ELF-1 (cell line): ENCODE measurements at regions not wholly inside any gene's neighbourhood (a gene's known extent, or its start where the extent isn't known, plus 50 kb on each side); places are given as distances from the start of the nearest gene placed in this dataset.
"Not testable (repeated sequence)": the region's sequence is repeated elsewhere in the genome, so short reads cannot be mapped to it uniquely, and the experiment has no call there.

Experiments used
- DNase-seq: peaks from one replicate; pipeline ENCODE4 v3.0.0-alpha.2; 2016; ENCODE audit warnings: low read depth, low spot score

- no peak for DNase-seq
Observed at GRCh38 chr11:89545691-89546090, 54.5 kb upstream of the NOX4 start.

DNA sequence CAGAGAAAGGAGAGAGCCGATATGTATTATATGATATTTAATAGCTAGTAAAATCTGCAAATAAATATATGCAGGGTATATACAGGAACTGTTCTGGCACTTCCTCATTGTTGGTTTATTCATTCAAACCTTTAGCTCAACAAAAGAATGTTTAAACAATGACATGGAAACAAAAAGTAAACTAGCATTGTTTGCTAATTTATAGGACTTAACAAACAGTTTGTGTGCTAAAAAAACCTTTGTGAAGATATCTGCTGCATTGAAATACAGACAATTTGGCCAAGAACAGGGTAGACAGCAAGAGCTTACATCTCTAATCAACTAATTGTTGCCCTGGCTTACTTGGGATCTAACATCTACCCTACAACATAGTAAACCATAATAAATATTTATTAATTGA, 64.6 kb upstream of the NOX4 start:
- not testable (repeated sequence) for DNase-seq

DNA sequence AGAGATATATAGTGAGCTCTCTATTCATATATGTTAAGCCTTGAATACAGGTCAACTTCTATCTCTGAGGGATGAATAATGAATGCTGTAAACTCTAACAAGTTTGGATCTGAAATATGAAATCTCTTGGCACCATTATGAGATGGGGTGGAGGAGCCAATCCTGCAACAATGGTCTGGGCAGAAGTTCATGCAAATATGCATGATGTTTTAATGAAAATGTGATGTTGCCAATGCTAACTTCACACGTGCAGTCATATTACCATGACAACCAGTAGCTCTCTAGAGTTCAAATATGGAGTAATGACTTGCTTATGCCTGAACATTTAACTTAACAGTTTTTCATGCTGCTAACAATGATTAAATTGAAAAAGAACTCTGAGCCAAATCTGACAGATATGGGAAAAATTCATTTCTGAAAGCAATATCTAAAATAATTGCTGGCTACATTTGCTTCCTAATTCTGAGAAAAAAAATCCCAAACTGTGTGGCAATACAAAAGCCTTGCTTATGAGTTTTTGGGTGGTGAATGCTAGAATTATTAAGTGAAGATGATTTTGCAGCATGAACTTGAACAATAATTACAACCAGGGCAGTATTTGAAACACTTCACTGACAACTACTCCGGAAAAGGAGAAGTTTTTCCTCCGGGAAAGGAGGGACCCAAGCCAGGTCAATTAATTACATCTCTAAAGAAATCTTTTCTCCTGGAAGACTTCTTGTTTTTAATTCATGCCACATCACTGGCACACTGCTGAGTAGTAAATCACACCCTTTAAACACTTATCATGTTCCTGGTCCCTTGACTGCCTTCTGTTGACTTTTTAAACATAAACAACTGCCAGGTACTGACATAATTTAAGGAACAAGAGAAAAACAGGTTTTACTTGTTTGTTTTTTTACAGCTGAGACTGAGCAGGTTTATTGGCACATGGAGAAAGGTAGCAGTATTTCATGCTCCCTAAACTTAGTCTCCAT, 65.8 kb upstream of the NOX4 start:
- DNase-seq = peak; percentile 29

GRCh38 chr11:89560598-89560997, 69.4 kb upstream of the NOX4 start:
- DNase-seq = not testable (repeated sequence)

GRCh38 chr11:89562731-89563130, 71.6 kb upstream of the NOX4 start:
- not testable (repeated sequence) for DNase-seq

DNA sequence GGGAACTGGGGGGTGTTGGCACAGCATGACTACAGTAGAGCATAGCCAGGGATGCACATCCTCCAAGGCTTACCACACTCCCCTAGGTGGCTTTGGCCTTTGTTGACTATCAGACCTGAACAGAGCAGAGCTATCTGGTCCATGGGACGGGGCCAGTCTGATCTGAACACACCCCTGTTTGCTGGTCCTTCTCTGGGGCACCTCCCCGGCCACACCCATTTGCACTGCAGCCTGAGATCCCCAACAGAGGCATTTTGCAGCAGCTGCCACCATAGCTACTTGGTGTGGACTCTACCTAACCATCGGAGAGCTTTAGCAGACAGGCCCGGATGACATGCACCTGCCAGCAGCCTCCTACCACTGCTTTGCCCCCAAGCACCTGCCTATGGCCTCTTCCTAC, 75.8 kb upstream of the NOX4 start:
- no peak for DNase-seq

- DNase-seq = not testable (repeated sequence)
Observed at GRCh38 chr11:89569387-89569786, 78.2 kb upstream of the NOX4 start.

DNA sequence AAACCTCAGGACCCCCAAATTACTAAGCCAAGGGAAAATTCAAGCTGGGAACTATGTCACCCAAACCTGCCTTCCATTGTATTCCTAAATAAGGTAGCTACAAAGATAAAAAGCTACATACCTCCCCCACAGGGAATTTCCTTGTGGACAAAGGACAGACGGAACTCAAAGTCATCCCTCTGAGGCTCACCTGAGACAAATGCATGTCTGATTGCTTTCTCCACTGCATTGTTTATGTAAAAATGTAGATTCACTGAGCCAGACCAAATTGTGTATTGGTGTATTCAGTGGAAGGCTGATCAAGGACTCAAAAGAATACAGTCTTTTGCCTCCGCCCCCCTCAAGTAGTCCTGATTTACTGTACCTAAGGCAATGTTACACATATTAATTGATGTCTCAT, 80.5 kb upstream of the NOX4 start:
- peak; percentile 47 for DNase-seq

DNA sequence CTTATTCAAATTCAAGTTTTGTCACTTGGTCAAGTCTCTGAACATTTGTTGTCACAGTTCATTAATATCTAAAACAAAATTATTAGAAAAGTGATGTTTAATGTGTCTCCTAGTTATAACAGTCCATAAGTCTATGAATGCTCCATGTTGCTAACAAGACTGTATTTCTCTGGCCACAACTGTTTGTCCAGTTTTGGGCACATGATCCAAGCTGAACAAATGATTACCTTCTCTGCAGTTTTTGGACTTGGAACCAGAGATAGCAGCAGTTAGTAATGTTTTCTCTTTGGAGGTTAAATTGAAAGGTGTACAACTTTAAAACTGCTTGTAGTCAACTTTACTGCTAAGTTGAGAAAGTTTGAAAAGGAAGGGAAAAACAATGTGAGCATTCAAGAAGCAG, 84.7 kb upstream of the NOX4 start:
- DNase-seq = not testable (repeated sequence)

- DNase-seq = not testable (repeated sequence)
Observed at GRCh38 chr11:89577428-89577827, 86.3 kb upstream of the NOX4 start.

DNA sequence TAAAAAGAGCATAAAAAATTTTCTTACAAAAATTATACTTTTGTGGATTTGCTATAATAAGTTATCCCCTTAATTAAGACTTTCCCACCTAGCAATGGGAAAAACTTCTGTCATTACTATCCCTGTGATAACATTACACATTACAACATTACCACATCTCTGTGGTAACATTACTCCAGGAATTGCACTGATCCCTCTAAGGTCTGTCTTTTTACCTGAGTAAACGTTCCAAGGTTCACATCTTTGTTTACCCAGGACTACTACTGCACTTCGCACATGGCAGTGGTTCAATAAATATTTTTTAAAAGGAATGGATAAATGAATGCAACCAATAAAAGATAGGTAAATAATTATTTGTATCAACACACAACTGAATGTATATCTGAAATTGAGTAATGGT, 92.4 kb upstream of the NOX4 start:
- no peak for DNase-seq

GRCh38 chr11:89585046-89585445, 93.9 kb upstream of the NOX4 start:
- DNase-seq = peak; percentile 24

- not testable (repeated sequence) for DNase-seq
Observed at GRCh38 chr11:89585471-89585870, 94.3 kb upstream of the NOX4 start.

- DNase-seq = not testable (repeated sequence)
Observed at GRCh38 chr11:89589413-89589812, 98.2 kb upstream of the NOX4 start.

DNA sequence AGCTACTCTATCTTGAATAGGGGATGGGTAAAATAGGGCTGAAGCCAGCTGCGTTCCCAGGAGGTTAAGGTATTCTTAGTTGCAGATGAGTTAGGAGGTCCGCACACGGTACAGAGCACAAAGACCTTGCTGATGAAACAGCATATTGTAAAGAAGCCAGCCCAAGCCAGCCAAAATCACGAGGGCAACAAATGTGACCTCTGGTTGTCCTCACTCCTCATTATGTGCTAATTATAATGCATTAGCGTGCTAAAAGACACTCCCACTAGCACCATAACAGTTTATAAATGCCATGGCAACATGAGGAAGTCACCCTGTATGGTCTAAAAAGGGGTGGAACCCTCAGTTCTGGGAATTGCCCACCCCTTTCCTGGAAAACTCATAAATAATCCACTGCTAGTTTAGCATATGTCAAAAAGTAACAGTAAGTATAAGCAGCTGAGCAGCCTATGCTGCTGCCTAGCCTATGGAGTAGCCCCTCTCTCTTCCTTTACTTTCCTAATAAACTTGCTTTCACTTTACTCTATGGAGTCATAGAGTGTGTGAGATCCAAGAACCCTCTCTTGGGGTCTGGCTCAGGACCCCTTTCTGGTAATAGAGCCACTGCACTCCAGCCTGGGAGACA, 98.9 kb upstream of the NOX4 start:
- DNase-seq = not testable (repeated sequence)

DNA sequence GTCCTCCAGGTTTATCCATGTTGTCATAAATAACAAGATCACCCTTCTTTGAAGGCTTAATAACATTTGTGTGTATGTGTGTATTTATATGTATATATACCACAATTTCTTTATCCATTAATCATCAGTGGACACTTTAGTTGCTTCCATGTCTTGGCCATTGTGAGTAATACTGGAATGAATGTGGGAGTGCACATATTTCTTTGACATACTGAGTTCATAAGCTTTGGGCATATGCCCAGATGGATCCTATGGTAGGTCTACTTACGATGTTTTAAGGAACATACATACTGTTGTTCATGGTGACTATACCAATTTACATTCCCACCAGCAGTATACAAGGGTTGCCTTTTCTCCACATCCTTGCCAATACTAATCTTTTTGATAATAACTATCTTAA, 108.8 kb upstream of the TRIM77 start:
- DNase-seq = not testable (repeated sequence)

GRCh38 chr11:89604281-89604680, 105.8 kb upstream of the TRIM77 start:
- DNase-seq = peak; percentile 26

- DNase-seq = not testable (repeated sequence)
Observed at GRCh38 chr11:89606845-89607244, 103.3 kb upstream of the TRIM77 start.

DNA sequence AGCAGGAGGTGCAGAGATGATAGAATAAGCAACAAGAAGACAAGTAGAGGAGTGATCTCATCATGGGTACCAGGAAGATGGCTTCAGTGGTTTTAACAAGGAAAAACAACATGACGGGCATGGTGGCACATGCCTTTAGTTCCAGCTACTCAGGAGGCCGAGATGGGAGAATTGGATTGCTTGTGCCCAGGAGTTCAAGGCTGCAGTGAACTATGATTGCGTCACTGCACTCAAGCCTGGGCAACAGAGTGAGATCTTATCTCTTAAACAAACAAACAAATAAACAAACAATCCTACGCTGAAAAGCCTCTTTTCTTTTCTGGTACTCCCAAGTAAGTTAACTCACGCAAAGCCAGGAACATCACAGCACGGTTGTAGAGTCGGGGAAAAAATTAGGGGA, 102.6 kb upstream of the TRIM77 start:
- DNase-seq = not testable (repeated sequence)

DNA sequence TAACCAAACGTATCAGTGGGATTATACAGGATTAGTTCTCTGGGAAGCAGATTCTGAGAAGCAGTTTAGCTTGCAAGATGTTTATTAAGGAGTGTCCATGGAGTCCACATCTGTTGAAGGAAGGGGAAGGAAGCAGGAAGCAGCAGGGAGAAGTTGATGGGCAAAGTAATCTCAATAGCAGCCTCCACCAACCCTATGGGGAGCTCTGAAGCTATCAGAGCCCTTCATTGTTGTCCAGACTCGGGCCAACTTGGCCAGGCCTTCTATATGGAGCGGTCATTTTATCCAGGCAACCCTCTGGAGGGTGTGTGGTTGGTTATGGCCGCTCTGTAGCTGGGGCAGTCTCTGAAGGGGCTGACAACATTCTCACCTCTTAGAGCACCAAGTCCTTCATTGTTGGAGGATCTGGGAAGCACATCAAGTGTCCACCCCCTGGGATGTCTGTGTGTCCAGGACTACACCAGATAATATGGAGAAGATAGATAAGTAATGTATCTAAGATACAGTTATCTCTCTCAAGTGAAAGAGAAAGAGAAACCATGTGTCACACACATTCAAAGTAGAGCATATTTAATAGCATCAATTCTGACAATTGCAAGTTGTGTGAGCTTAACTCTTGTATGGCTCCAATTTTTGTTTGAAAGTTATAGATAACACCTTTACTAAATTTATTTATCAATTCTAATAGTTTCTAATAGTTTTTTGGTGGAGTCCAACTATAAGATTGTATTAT, 101.7 kb upstream of the TRIM77 start:
- no peak for DNase-seq

DNA sequence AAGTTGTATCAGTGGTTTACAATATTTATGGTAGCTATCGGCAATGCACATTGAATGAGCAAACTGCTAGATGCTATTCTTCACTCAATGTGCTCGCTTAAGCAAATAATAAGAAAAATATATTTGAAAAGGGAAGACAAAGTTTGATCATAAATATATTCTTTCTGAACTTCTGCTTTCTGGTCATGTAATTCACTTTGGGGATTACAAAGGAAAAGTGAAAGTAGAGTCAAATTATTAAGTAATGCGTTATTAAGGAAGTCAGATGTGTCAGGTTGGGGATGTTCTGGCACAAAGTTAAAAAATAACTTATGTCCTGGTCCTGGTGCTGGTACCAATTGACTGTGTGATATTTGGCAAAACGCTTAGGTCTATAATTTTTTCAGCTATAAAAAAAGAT, 98.0 kb upstream of the TRIM77 start:
- DNase-seq = no peak

DNA sequence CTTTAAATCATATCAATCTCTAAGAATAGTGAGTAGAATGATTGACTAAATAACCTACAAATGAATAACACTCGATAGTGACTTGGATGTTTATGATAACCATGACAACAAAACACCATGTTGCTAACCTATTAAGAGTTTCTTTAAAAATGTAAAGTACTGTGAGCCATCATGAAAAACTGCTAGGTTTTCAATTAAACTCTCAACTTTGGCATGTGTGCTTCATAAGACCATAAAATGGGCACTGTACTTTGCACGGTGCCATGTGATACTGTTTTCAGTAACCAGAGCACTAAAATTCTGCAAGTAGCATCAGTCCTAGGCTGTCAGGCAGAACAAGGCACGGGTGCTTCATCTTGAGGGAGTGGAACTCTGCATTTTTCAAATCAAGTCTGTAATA, 96.2 kb upstream of the TRIM77 start:
- DNase-seq = no peak
